ENCODE measurements at regions not wholly inside any gene's neighbourhood (a gene's known extent, or its start where the extent isn't known, plus 50 kb on each side); places are given as distances from the start of the nearest gene placed in this dataset.

GRCh38 chr12:90574676-90575075 lies 380.3 kb downstream of the CCER1 start:
- Histone ChIP-seq H3K4me2 (ENCODE audit: insufficient read depth, insufficient read length, low read length) (no peak overlapping the region), H4K8ac (replicated peaks; ENCODE audit: insufficient read length, low read depth, low read length) (no peak overlapping the region), H3K27ac (ENCODE audit: insufficient read length, low read depth, low read length) (no peak overlapping the region), H3K27me3 (ENCODE audit: insufficient read depth, low read length) (no peaks in the 10 kb centered on the region), H3K18ac (ENCODE audit: insufficient read length, low read depth, low read length) (no peak overlapping the region), H2BK120ac (ENCODE audit: low read depth, low read length, poor library complexity, severe bottlenecking) (no peak overlapping the region), H4K5ac (ENCODE audit: insufficient read length, low read depth, low read length) (no peak overlapping the region), H2BK5ac (ENCODE audit: insufficient read length, low read length) (no peak overlapping the region), H2AFZ (ENCODE audit: low read length) (no peak overlapping the region), H2BK15ac (ENCODE audit: low read depth, low read length) (no peak overlapping the region), H2BK20ac (ENCODE audit: low read depth, low read length, poor library complexity, severe bottlenecking) (no peak overlapping the region), H3K56ac (ENCODE audit: insufficient read length, low read depth, low read length) (no peak overlapping the region), H3K4ac (ENCODE audit: low read depth, low read length) (no peak overlapping the region), H2BK12ac (ENCODE audit: insufficient read length, low read depth, low read length) (no peak overlapping the region), H3K9me3 (ENCODE audit: control insufficient read depth, low read depth, low read length) (no peaks in the 10 kb centered on the region), H3K4me1 (ENCODE audit: insufficient read depth, low read length) (no peaks in the 10 kb centered on the region), H3K9ac (ENCODE audit: extremely low read depth, insufficient read length, low read length) (no peak overlapping the region), H3T11ph (ENCODE audit: low read length) (no peak overlapping the region), H4K20me1 (ENCODE audit: control insufficient read depth, insufficient read depth, insufficient read length) (no peaks in the 10 kb centered on the region), H3K79me2 (ENCODE audit: insufficient read depth, low read length) (no peaks in the 10 kb centered on the region), H2AK5ac (ENCODE audit: insufficient read length, low read length) (no peak overlapping the region), H3K23ac (ENCODE audit: insufficient read length, low read depth, low read length) (no peak overlapping the region), H3K79me1 (ENCODE audit: insufficient read depth, low read depth, low read length, poor library complexity, severe bottlenecking) (no peaks in the 10 kb centered on the region), H3K14ac (ENCODE audit: insufficient read depth, low read length) (no peak overlapping the region), H4K91ac (ENCODE audit: insufficient read length, low read depth, low read length) (no peak overlapping the region), H3K23me2 (ENCODE audit: insufficient read length, low read depth, low read length, poor library complexity, severe bottlenecking) (no peaks in the 10 kb centered on the region)
- H3K4me3 Mint-ChIP-seq = no peak overlapping the region
- H3K4me1 Mint-ChIP-seq = peaks cover 0 to 11% of the 10 kb centered on the region in 2 experiments; a peak in 2 of 4 replicates
- H3K9me3 Mint-ChIP-seq = peaks cover 0 to 10% of the 10 kb centered on the region in 2 experiments; a peak in 4 of 5 replicates
- WGBS (ENCODE audit: extremely low coverage, insufficient read length, low lambda C conversion rate) = no CpG with 5 or more reads among the region's 2 CpGs
- DNase-seq = no peak
- H3K27me3 Mint-ChIP-seq (ENCODE audit: low read depth) = no peaks in the 10 kb centered on the region
- peaks cover 0 to 6% (median 0%) of the 10 kb centered on the region in 3 experiments; a peak in 1 of 7 replicates for H3K36me3 Mint-ChIP-seq (ENCODE audit: insufficient read depth in 1 of 3, low read depth in 3 of 3)
- H3K27ac Mint-ChIP-seq = no peak overlapping the region
- TF ChIP-seq CTCF (conservative IDR thresholded peaks at IDR 0.05) = no peak

Data from H9 (cell line).